HG03159 (cell line): ENCODE measurements at regions not wholly inside any gene's neighbourhood (a gene's known extent, or its start where the extent isn't known, plus 50 kb on each side); places are given as distances from the start of the nearest gene placed in this dataset.

Source experiments
- ATAC-seq: cut with Tn5 transposase; IDR thresholded peaks from one replicate; pipeline ENCODE4 v1.9.1; 2021; ENCODE audit warnings: mild to moderate bottlenecking, moderate library complexity; ENCODE audit not compliant: unreplicated experiment

DNA sequence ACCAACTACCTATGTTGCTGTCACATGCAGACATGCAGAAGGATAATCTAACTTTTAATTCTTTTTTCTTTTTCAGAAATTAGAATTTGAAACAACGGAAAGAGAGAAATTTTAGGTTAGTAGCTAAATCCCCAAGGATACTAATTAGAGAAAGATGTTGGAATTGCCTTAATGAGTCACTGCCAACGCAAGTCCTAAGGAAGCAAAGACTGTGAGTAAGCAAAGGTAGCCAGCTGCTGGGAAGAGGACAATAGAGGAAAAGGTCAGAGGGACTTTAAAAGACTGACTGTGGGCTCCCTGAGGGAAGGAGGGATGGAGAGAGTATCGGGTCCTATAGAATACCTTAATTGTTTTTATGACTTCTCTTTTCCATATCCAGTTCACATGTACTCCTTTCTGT is 461.9 kb upstream of the PAPPA start:
- no peak for ATAC-seq

DNA sequence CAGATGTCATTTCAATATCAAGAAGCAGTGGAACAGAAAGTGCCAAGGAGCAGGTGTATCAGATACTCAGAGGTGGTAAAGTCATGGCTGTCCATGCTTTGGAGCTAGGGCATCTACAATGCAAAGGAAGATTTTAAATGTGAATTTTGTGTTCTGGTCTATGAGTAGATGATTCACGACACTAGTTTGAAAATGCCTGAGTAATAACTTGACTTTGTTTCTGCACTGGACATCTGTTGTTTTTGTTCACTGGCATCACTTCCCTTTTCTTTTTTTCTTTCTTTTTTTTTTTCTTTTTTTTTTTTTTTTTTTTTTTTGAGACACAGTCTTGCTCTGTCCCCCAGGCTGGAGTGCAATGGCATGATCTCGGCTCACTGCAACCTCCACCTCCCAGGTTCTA is 460.7 kb upstream of the PAPPA start:
- peak; percentile 73 for ATAC-seq

DNA sequence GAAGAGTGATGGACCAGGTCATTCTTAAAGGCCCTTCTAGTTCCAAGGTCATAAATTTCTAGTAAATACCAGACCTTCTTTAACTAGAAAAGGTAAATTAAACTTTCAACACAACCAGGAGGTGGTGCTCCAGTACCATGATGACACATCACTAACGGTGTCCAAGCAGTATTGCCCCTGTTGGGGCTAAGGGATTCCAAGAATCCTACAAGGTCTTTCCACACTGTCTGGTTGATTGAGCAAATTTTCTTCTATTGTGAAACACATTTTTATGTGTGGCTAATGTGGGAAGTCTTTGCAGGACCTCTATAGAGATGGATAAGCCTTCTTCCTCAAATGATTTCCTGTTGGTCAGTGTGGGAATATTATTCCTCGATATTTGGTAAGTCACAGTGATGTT is 459.6 kb upstream of the PAPPA start:
- no peak for ATAC-seq

DNA sequence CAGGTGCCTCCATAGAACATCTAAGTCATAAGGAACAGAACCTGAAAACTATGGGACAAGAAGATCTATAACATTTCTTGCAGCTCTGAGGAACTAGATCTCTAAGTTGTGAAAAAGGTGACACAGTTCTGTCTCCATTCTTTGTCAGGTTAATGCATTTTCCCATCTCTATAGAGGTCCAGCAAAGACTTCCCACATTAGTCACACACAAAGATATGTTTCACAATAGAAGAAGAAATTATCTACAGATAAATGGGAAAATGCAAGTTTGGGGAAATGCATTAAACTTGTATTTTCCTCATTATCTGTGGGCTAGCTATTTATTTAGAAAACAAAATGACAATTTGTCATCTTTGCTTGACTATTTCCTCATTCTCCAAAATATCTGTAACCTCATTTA is 458.6 kb upstream of the PAPPA start:
- no peak for ATAC-seq

DNA sequence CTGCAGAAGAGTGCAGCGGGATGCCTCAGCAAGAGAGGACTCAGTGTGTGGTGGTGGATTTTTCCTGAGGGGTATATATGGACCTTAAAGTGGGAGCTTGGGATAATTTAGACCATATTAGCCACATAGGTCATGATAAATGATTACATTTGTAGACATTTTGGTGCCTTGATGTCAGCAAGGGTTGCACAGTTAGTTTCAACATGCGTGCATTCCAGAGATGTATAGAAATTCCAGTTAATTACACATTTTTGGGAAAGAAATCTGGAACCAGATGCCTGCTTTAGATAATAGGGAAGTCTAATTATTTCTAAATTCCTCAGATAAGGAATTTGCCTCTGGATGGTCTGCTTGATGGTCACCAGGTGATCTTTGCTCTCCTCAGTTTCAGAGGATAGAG is 440.6 kb upstream of the PAPPA start:
- ATAC-seq: no peak

DNA sequence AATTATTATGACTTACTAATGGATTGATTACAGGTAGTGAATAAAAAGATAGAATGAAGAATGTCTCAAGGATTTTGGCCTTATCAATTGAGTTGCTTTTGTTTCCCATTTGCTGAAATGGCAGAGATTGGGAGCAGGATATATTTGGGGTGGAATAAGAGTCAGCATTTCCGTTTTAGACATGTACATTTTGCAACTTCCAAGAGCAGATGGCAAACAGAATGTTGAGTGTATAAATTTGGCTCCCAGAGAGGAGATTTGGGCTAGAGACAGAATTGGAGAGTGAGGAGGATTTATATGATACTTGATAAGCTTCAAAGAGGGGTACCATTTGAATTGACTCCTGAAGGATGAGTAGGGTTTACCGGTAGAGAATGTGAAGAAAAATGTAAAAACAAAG is 437.9 kb upstream of the PAPPA start:
- ATAC-seq: no peak

DNA sequence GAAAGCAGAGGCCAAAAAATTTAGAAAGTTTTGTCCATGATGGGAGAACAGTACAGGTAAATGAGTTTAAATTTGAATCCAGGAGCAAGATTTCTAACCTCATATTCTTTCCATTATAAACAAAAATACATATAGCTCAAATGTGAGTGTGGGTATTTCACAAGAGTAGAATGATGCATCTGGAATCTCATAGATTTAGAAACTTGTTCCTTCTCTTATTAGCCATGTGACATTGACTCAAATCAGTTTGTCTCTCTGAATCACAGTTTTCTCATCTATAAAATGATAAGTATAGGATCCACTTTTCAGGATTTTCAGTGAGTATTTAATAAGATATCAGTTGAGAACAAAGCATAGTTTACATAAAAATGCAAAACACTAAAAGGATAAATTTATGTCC is 436.3 kb upstream of the PAPPA start:
- no peak for ATAC-seq

DNA sequence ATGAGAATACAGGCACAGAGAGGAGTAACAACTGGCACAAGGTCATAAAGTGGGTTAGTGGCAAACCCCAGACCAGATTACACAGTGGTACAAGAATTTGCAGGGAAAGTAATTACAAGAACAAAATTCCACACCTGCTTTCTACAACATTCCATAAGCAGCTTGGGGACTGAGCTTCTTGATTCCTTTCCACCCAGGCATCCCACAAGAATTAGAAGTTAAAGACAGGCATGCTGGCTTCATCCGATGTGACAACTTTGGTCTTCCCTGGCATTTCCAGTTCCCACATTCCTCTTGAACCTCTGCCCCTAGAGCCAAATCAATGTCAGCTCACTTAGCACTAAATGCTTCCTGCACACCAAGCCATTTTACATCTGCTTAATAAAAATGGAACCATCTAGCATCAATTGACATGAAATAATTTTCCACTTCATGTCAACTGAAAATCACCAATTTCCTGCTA is 435.8 kb upstream of the PAPPA start:
- ATAC-seq: no peak

DNA sequence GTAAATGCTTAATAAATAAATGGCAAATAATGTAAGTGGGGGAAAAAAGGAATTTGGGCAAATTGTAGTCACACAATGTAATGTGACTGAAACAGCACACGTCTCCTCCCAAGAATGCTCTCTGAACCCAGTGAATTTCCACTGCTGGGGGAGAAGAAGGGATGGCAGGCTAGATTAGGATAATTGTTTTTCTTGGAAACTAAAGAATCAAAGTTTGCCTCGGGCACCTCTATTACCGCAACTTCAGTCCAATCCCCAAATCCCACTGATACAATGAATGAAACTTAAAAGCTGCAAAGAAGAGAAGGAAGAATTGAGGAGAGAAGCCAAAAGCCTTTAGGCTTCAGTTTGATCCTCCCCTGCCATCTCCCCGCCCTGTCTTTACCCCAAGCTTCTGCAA is 423.2 kb upstream of the PAPPA start:
- no peak for ATAC-seq

DNA sequence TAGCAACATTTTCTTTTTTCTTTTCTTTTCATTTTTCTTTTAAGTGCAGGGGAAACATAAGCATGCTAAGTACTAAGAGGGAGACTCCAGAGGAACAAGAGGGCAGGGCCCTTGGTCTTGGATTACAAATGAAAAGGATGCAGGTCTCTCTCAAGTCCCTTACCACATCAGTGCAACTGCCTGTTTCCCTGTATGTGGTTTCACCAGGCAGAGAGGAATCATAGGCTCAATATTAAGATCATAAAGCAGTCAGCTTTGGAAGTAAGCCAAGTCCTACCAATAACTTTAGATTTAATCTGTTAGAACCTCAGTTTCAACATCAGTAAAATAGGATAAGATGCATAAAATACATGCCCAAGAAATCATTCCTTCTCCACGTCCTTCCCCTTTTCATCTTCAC is 422.7 kb upstream of the PAPPA start:
- ATAC-seq: no peak

DNA sequence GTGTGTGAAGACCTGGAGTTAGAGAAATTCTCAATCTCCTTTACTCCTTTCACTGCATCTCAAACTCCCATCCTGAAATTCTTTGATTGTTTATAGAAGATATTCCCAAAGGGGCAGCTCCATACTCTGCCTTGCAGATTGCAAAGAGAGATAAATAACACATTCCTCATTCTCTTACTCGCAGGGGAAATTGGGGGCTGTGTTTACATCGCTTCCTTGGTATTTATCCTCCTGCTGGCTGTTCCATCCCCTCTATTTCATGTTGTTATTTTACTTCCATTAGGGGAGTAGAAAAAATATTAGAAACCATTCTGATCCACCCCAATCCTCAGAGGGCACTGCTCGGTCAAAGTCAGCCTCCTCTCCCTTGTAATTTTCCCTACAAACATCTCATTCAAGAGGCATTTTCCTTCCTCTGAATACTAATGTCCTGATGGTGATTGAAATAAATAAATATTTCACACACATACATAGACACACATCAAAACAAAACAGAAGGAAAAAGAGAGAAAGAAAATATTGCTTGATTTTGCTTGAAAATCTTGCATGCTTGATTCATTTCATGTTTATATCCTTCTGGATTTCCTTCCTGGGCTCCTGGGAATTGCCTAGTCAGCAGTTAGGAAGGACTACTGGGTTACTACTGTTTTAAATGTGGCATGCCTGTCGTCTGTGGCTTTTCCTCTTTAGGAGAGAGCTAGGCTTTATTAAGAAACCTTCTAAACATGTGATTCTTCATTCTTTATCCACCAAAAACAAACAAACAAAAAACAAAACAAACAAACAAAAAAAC is 420.1 kb upstream of the PAPPA start:
- no peak for ATAC-seq

DNA sequence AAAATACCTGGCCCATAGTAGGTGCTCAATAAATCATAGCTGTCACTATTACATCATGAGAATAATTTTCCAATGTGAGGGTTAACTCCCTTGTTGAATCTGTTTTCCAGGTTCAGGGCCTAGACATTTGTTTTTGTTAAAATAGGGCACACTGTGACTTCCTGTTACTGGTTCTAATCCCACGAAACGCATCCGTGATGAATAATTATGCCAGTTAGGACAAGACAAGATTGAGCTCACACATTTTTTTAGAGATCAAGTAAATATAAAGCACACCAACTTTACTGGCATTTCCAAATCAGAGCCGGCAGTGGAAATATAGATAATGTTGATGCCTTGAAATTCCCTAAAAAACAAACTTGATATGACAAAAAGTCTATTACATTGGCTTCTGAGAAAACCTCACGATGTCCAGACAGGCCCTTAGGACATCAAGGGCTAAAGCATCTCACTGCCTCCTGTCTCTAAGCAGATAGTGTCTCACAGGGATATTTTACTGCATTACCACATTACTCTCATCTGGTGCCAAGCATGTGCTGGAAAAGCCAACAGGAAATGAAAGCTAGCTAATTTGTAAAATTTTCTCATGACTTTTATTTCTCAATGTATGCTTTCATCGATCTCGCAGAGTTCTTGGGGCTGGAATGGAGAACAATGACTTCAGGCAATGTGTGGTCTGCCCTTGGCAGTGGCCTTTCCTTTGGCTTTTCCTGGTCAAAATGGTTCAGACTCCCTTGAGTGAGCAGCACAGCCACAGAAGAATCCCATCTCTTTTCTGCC is 414.3 kb upstream of the PAPPA start:
- ATAC-seq: no peak

DNA sequence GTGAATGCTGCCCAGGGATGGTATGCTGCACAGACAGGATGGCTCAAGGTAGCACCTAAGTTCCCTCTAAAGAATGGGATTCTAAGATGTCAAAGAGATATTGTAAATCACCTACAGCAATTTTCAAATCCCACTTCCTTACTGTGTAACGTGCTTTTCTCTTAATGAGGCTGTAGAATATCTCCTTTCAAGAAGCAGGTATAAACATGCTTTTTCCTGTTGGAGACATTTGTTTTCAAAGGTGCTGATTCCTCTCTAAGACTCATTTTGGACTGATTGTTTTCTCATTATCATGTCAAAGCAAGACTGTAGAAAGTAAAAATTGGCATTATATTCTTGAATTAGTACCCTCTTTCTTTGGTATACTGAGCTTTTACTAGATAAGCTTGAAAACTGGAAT is 412.6 kb upstream of the PAPPA start:
- no peak for ATAC-seq

DNA sequence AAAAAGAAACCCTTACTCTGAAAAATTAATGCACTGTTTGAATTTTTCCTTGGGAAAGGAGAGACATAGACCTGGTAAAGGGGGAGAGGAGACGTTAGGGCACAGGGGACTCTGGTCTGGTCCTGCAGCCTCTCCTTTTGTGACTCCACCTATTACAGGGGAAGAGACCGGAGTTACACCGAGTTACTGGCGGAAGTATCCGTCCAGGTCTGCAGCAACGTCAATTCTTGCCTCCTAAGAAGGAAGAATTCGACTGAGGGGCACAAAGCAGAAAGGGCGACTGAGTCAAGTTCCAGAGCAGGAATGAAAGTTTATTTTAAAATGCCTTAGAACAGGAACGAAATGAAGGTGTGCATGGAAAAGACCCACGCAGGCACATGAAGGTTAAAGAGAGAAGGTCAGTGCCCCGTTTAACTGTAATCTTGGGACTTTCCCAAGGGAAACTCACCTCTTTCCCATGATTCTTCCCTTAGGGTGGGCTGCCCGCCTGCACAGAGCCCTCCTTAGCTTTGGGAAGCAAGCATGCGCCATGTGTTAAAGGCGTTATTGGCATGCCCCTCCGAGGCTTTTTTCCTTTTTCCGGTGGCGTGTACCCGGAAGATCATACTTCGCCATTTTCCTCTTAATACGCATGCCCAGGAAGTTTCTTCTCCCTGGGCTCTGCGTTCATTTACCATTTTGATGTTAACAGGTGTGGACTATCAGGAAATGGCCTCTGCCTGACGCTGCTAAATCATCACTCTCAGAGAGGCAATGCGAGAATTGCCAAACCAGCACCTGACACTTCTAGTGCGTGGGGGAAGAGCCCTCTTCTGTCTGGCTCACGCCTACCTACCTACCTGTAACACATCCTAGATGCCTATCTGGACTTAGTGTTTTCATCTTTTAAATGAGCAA is 409.6 kb upstream of the PAPPA start:
- ATAC-seq: no peak

DNA sequence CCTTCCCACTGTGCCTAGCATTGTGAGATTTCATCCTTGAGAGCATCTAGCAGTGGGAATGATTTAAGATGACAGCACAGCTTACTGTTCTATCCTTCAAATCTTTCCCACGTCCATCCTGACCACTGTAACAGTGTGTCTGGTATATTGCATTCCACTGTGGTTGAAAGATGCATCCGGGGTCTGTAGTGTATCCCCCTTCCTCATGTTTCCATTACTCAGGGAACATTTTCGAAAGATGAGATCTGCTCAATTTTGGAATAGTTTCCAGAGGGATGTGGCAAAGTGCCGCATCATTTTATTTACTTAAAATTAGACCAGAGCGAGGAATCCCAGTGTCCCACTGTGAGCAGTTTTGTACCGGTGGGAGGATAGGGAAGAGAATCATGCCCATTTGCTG is 407.1 kb upstream of the PAPPA start:
- no peak for ATAC-seq

DNA sequence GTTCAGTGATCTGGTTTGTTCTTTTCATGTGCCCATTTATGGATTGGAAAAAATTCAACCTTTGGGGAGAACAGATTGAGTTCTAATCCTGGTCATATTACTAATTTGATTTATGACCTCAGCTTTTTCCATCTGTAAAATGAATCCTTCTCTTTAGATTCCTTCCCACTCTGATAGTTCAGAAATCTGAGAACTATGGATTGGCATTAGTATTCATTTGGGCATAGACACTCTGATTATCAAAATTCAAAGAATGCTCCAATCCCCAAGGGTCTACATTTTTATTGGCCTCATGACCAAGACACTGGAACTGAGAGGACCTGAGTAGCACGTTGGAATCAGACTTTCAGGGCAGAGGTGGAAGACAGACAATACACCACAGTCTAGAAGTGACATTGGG is 405.9 kb upstream of the PAPPA start:
- ATAC-seq: no peak

DNA sequence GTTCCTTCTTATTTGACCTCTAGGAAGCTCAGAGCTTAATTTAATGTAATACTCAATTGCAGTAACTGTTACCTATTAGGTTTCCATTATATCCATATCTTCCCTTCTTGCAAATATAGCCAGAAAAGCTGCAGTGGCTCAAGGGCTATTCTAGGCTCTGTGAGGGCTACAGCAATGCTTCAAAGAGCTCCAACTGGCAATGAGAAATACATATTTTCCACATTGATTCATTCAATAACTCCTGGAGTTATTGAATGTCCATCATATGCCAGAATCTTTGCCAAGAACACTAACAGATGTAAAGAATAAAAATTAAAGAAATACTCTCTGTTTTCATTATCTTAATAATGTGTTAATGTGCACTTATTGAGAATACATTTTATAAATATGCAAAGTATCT is 396.9 kb upstream of the PAPPA start:
- ATAC-seq: no peak

DNA sequence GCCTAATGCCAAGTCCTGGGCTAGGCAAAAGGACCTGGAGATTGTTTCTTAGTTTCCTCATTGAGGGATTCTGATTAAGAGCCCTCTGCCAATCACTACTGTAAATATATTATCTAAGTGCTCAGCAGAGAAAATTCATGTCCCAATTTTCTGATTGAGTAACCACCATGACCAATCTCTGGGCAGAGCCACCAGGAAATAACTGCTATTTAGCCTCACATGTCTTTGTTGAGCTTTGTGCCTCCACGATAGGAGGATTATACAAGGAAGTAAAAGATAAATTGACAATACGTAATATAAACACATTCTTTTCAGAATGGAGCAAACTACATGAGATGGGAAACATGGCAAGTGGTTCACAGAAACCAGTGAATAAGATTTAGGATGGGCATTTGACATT is 396.1 kb upstream of the PAPPA start:
- ATAC-seq: no peak

DNA sequence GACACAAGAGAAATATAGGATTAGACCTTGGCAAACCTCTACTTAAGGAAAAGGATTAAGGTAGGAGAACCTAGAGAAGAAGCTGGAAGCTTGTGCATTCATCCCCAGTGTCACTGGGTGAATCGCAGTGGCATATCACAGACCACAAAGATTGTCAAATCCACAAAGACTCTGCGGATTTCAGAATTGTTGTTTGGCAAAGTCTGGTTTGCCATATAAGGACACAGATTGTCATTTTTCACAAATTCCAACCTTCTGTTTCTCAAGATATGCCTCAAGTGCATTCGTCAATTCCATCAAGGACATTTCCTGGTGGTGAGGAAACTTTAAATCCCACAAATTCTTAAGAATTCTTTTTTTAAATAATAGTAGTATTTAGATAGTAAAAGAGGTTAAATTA is 395.1 kb upstream of the PAPPA start:
- ATAC-seq: no peak

DNA sequence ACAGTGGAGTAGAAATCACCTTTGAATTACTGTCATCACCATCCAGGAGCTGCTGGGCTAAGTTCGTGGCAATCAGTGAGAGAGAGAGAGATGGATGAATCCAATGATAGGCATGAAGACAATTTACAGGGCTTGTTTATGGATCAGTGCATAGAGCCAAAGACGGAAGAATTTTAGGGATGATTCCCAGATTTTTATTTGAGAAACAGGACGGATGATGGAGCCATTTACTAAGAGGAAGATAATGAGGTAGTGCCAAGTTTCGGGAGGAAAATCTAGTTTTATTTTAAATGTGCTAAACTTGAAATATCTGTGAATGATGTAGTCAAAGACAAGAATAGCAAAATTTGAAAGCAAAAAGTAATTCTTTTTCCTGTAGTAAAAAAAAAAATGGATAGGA is 394.2 kb upstream of the PAPPA start:
- no peak for ATAC-seq

DNA sequence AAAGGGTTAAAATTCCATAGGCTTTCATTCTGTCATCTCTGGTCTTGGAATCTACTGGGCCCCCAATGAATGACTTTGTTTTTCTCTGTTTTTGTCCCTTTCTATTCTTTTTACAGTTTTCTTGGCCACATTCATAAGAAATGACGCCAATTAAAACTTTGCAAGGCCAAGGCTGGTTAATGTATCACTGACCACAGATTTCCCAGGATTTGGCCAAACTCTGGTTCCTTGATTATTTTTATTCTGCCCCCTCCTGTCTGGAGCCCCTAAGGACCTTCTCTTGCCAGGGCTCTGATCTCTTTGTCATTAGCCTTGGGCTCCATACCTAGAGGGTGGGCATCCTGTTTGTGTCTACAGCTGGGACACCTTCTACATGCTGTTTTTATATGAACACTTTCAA is 388.9 kb upstream of the PAPPA start:
- ATAC-seq: no peak
